T-helper 22 cell (primary cell): ENCODE measurements at regions not wholly inside any gene's neighbourhood (a gene's known extent, or its start where the extent isn't known, plus 50 kb on each side); places are given as distances from the start of the nearest gene placed in this dataset.

Experiments used
- DNase-seq: peaks from one replicate; pipeline ENCODE4 v3.0.0-alpha.2; 2020; ENCODE audit warnings: low read depth

- DNase-seq = no peak
Observed at GRCh38 chr9:129341171-129341986, 163.3 kb upstream of the IER5L start.

- DNase-seq = no peak
Observed at GRCh38 chr9:129340427-129341170, 162.5 kb upstream of the IER5L start.

- DNase-seq = no peak
Observed at GRCh38 chr9:129339539-129340157, 161.6 kb upstream of the IER5L start.

GRCh38 chr9:129338724-129339430, 160.8 kb upstream of the IER5L start:
- no peak for DNase-seq

- no peak for DNase-seq
Observed at GRCh38 chr9:129337336-129338140, 159.5 kb upstream of the IER5L start.

- no peak for DNase-seq
Observed at GRCh38 chr9:129336601-129337331, 158.7 kb upstream of the IER5L start.

GRCh38 chr9:129336130-129336528, 158.1 kb upstream of the IER5L start:
- no peak for DNase-seq

- no peak for DNase-seq
Observed at GRCh38 chr9:129335464-129336129, 157.5 kb upstream of the IER5L start.

- no peak for DNase-seq
Observed at GRCh38 chr9:129334105-129334935, 156.3 kb upstream of the IER5L start.

- DNase-seq = no peak
Observed at GRCh38 chr9:129333617-129334104, 155.6 kb upstream of the IER5L start.

GRCh38 chr9:129332581-129332980, 154.5 kb upstream of the IER5L start:
- no peak for DNase-seq

GRCh38 chr9:129331772-129332500, 153.9 kb upstream of the IER5L start:
- no peak for DNase-seq

- no peak for DNase-seq
Observed at GRCh38 chr9:129331493-129331765, 153.4 kb upstream of the IER5L start.

- no peak for DNase-seq
Observed at GRCh38 chr9:129330711-129331492, 152.8 kb upstream of the IER5L start.

- DNase-seq = no peak
Observed at GRCh38 chr9:129328355-129329042, 150.4 kb upstream of the IER5L start.

- no peak for DNase-seq
Observed at GRCh38 chr9:129327552-129328328, 149.7 kb upstream of the IER5L start.
